ENCODE measurements at regions not wholly inside any gene's neighbourhood (a gene's known extent, or its start where the extent isn't known, plus 50 kb on each side); places are given as distances from the start of the nearest gene placed in this dataset.
A peak's percentile ranks its signal among the peaks of the same experiment; 100 is the strongest.

GRCh38 chr2:7419186-7419585, 502.0 kb downstream of the RNF144A start:
- DNase-seq, result no peak
- H3K4me3 ChIP-seq (ENCODE audit: insufficient read depth, low read depth, low read length), result no peak overlapping the region
- H3K36me3 ChIP-seq (replicated peaks; ENCODE audit: control insufficient read depth, insufficient read depth, low read length), result no peaks in the 10 kb centered on the region
- H3K27me3 ChIP-seq (ENCODE audit: control insufficient read depth, insufficient read depth, low read length), result no peaks in the 10 kb centered on the region

- no peak for DNase-seq
- H3K36me3 ChIP-seq (replicated peaks; ENCODE audit: control insufficient read depth, insufficient read depth, low read length), result no peaks in the 10 kb centered on the region
- H3K4me3 ChIP-seq (ENCODE audit: insufficient read depth, low read depth, low read length), result no peak overlapping the region
- no peaks in the 10 kb centered on the region for H3K27me3 ChIP-seq (ENCODE audit: control insufficient read depth, insufficient read depth, low read length)
These were observed 502.7 kb downstream of the RNF144A start for GRCh38 chr2:7419814-7420311.

- Histone ChIP-seq H3K27me3 (ENCODE audit: control insufficient read depth, insufficient read depth, low read length) (no peaks in the 10 kb centered on the region), H3K36me3 (replicated peaks; ENCODE audit: control insufficient read depth, insufficient read depth, low read length) (no peaks in the 10 kb centered on the region), H3K4me3 (ENCODE audit: insufficient read depth, low read depth, low read length) (no peak overlapping the region)
- no peak for DNase-seq
These were observed 503.3 kb downstream of the RNF144A start for GRCh38 chr2:7420530-7420929.

- Histone ChIP-seq H3K4me3 (ENCODE audit: insufficient read depth, low read depth, low read length) (no peak overlapping the region), H3K27me3 (ENCODE audit: control insufficient read depth, insufficient read depth, low read length) (no peaks in the 10 kb centered on the region), H3K36me3 (replicated peaks; ENCODE audit: control insufficient read depth, insufficient read depth, low read length) (no peaks in the 10 kb centered on the region)
- no peak for DNase-seq
These were observed 507.3 kb downstream of the RNF144A start for GRCh38 chr2:7424481-7424880.

- peak; percentile 52 for DNase-seq
- Histone ChIP-seq H3K4me3 (ENCODE audit: insufficient read depth, low read depth, low read length) (no peak overlapping the region), H3K27me3 (ENCODE audit: control insufficient read depth, insufficient read depth, low read length) (no peaks in the 10 kb centered on the region; the same call in 1 of the 2 replicates), H3K36me3 (replicated peaks; ENCODE audit: control insufficient read depth, insufficient read depth, low read length) (no peaks in the 10 kb centered on the region)
These were observed 510.3 kb downstream of the RNF144A start for GRCh38 chr2:7427293-7428060.

GRCh38 chr2:7428454-7429204, 511.4 kb downstream of the RNF144A start:
- Histone ChIP-seq H3K4me3 (ENCODE audit: insufficient read depth, low read depth, low read length) (no peak overlapping the region), H3K27me3 (ENCODE audit: control insufficient read depth, insufficient read depth, low read length) (no peaks in the 10 kb centered on the region; the same call in 1 of the 2 replicates)
- DNase-seq, result no peak

GRCh38 chr2:7429733-7430132, 512.5 kb downstream of the RNF144A start:
- H3K36me3 ChIP-seq (replicated peaks; ENCODE audit: control insufficient read depth, insufficient read depth, low read length), result no peaks in the 10 kb centered on the region
- no peak for DNase-seq
- H3K4me3 ChIP-seq (ENCODE audit: insufficient read depth, low read depth, low read length), result no peak overlapping the region
- H3K27me3 ChIP-seq (ENCODE audit: control insufficient read depth, insufficient read depth, low read length), result no peaks in the 10 kb centered on the region; the same call in 1 of the 2 replicates

More at GRCh38 chr2:7428454-7429204, 511.4 kb downstream of the RNF144A start:
- no peaks in the 10 kb centered on the region for H3K36me3 ChIP-seq (replicated peaks; ENCODE audit: control insufficient read depth, insufficient read depth, low read length)

- Histone ChIP-seq H3K36me3 (replicated peaks; ENCODE audit: control insufficient read depth, insufficient read depth, low read length) (no peaks in the 10 kb centered on the region), H3K4me3 (ENCODE audit: insufficient read depth, low read depth, low read length) (peak overlapping the region; percentile 27; the same call in 1 of the 2 replicates), H3K27me3 (ENCODE audit: control insufficient read depth, insufficient read depth, low read length) (no peaks in the 10 kb centered on the region; the same call in 1 of the 2 replicates)
- no peak for DNase-seq
These were observed 513.2 kb downstream of the RNF144A start for GRCh38 chr2:7430421-7430868.

- H3K36me3 ChIP-seq (replicated peaks; ENCODE audit: control insufficient read depth, insufficient read depth, low read length), result no peaks in the 10 kb centered on the region
- peak overlapping the region; percentile 27 for H3K4me3 ChIP-seq (ENCODE audit: insufficient read depth, low read depth, low read length)
- DNase-seq, result peak; percentile 83
- H3K27me3 ChIP-seq (ENCODE audit: control insufficient read depth, insufficient read depth, low read length), result no peaks in the 10 kb centered on the region; the same call in 1 of the 2 replicates
These were observed 513.8 kb downstream of the RNF144A start for GRCh38 chr2:7430869-7431641.

GRCh38 chr2:7432436-7432835, 515.2 kb downstream of the RNF144A start:
- H3K27me3 ChIP-seq (ENCODE audit: control insufficient read depth, insufficient read depth, low read length), result no peaks in the 10 kb centered on the region; the same call in 1 of the 2 replicates
- no peak for DNase-seq
- H3K36me3 ChIP-seq (replicated peaks; ENCODE audit: control insufficient read depth, insufficient read depth, low read length), result no peaks in the 10 kb centered on the region
- no peak overlapping the region for H3K4me3 ChIP-seq (ENCODE audit: insufficient read depth, low read depth, low read length)

- H3K27me3 ChIP-seq (ENCODE audit: control insufficient read depth, insufficient read depth, low read length), result no peaks in the 10 kb centered on the region
- DNase-seq, result no peak
- no peak overlapping the region for H3K4me3 ChIP-seq (ENCODE audit: insufficient read depth, low read depth, low read length)
- H3K36me3 ChIP-seq (replicated peaks; ENCODE audit: control insufficient read depth, insufficient read depth, low read length), result no peaks in the 10 kb centered on the region
These were observed 519.1 kb downstream of the RNF144A start for GRCh38 chr2:7436096-7436906.

GRCh38 chr2:7437141-7437540, 519.9 kb downstream of the RNF144A start:
- no peak for DNase-seq
- H3K27me3 ChIP-seq (ENCODE audit: control insufficient read depth, insufficient read depth, low read length), result no peaks in the 10 kb centered on the region

GRCh38 chr2:7437716-7438632, 520.8 kb downstream of the RNF144A start:
- no peak overlapping the region for H3K4me3 ChIP-seq (ENCODE audit: insufficient read depth, low read depth, low read length)
- DNase-seq, result no peak

More at GRCh38 chr2:7437141-7437540, 519.9 kb downstream of the RNF144A start:
- H3K4me3 ChIP-seq (ENCODE audit: insufficient read depth, low read depth, low read length), result no peak overlapping the region
- no peaks in the 10 kb centered on the region for H3K36me3 ChIP-seq (replicated peaks; ENCODE audit: control insufficient read depth, insufficient read depth, low read length)

More at GRCh38 chr2:7437716-7438632, 520.8 kb downstream of the RNF144A start:
- Histone ChIP-seq H3K27me3 (ENCODE audit: control insufficient read depth, insufficient read depth, low read length) (no peaks in the 10 kb centered on the region), H3K36me3 (replicated peaks; ENCODE audit: control insufficient read depth, insufficient read depth, low read length) (no peaks in the 10 kb centered on the region)
